NCI-H510A (cell line): ENCODE measurements at regions not wholly inside any gene's neighbourhood (a gene's known extent, or its start where the extent isn't known, plus 50 kb on each side); places are given as distances from the start of the nearest gene placed in this dataset.

ENCODE experiments used
- DNase-seq: peaks from one replicate; lab custom pipeline; 2025; lab: John Stamatoyannopoulos, UW

GRCh38 chr14:55500219-55500701 is 59.8 kb upstream of the TBPL2 start:
- no peak for DNase-seq

- DNase-seq = no peak
Measured at GRCh38 chr14:55500708-55501107, 60.3 kb upstream of the TBPL2 start.

DNA sequence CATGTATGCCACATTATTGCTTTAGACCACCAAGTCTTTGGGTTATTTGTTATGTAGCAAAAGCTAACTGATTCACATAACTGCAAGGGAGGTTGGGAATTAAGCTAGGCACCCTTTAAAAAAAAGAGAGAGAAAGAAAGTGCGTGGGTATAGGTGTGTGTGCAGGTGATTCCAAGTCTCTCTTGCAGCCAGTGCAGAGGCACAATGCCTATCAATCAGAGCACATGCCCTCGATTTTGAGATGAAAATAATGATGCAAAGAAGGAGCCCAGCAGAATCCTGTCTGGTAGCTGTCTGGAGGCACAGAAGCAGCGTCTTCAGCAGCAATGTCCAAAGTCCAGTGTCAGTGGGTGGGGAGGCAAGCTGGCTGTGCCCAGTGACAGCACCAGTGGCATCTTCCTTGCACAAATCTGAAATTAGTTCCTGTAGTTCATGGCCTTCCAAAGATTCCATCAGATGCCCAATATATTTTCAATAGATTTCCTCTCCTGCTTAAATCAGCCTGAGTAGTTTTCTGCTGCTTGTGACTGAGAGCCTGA is 62.4 kb upstream of the TBPL2 start:
- DNase-seq = no peak

- peak; percentile 18 for DNase-seq
Measured at GRCh38 chr14:55505846-55506245, 65.4 kb upstream of the TBPL2 start.

DNA sequence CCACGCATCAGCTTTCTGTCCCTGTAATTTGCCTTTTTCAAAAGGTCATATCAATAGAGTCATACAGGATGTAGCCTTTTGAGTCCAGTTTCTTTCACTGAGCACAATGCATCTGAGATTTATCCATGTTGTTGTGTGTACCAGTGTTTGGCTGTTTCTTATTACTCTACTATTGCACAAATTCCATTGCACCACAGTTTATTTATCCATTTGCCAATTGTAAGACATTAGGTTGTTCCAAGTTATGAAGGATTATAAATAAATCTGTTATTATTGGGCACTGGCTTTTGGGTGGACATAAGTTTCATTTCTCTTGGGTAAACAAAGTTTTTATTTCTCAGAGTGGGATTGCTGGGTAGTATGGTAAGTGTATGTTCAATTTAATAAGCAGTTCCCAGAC is 68.3 kb upstream of the TBPL2 start:
- no peak for DNase-seq

DNA sequence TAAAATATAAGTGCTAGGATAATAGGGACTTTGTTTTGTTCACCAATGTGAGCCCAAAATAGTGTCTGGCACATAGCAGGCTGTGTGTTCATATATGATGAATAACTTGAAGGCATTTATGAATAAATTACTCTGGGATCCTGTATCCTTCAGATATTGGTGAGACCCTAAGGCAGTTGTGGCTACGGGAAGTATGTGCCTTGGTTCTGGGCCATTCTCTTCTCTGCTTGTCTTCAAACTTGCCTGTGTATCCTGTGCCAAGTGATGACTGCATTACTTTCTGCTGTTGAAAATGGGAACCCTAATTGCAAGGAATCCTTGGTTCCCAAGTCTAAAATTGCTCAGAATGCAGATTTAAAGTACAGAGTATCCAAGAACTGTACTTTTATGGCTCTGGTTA is 67.6 kb upstream of the KTN1 start:
- DNase-seq = no peak

DNA sequence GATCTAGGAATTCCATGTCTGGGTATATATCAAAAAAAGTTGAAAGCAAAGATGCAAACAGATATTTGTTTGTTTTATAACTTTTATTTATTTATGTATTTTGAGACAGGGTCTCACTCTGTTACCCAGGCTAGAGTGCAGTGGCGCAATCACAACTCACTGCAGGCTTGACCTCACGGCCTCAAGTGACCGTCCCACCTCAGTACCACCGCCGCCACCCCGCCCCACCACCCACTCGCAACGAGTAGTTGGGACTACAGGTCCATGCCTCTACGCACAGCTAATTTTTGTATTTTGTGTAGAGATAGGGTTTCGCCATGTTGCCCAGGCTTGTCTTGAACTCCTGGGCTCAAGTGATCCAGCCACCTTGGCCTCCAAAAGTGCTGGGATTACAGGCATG is 66.5 kb upstream of the KTN1 start:
- no peak for DNase-seq

- DNase-seq = no peak
Measured at GRCh38 chr14:55514819-55515490, 65.1 kb upstream of the KTN1 start.

GRCh38 chr14:55516776-55517175 is 63.2 kb upstream of the KTN1 start:
- no peak for DNase-seq

DNA sequence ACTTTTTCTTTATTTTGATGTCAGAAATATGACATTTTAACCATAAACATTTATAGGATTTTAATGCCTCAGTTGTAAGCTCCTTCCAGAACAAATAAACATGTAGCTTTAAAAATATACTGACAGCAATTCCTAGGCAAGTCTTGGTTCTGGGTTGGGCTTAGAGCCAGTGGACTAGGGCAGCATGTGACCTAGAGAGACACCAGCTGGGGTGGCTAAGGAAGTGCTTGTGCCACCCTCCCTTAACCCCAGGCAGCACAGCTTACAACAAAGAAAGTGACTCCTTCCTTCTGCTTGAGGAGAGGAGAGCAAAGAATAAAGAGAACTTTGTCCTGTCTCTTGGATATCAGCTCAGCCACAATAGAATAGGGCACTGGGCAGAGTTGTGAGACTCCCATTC is 61.6 kb upstream of the KTN1 start:
- DNase-seq = no peak

DNA sequence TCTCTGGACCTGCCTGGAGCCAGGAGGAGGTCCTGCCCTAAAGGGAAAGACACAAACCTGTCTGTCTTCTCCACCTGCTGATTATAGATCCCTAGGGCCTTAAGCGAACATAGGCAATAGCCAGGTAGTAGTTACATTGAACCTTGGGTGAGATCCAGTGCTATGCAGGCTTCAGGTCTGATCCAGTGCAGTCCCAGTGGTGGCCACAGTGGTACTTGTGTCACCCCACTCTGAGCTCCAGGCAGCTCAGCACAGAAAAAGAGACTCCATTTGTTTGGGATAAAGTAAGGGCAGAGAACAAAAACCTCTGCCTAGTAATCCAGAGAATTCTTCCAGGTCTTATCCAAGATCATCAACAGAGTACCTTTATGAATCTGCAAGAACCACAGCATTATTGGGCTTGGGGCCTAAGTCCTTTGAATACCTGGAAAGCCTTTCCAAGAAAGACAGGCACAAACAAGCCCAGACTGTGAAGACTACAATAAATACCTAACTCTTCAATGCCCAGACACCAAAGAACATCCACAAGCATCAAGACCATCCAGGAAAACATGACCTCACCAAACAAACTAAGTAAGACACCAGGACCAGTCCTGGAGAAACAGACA is 60.4 kb upstream of the KTN1 start:
- no peak for DNase-seq

GRCh38 chr14:55523321-55523720 is 56.7 kb upstream of the KTN1 start:
- DNase-seq = no peak
